DMS153 treated with DMSO at 0.1 percent for 48 hours (cell line): ENCODE measurements at regions not wholly inside any gene's neighbourhood (a gene's known extent, or its start where the extent isn't known, plus 50 kb on each side); places are given as distances from the start of the nearest gene placed in this dataset.

Source experiments
- DNase-seq: peaks from one replicate; lab custom pipeline; 2025; ENCODE audit not compliant: unreplicated experiment; lab: John Stamatoyannopoulos, UW

DNA sequence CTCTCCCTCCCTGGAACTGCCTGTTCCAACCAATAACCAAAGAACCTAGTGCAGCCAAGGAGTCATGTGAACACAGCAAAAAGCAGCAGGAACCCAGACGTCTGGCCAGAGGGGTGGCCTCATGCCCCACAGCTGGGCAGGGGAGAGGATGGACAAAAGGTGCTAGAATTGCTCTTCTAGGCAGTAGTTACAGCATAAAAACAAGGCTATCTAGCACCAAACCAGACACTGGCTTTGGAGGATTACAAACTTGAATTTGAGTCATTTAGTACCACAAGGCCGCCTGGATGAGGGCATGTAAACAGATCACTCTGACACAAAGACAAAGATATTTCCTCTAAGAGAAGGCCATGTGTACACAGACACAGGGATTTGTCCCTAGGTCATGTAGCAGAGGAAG lies 423.3 kb upstream of the MAF start:
- no peak for DNase-seq

- DNase-seq: no peak
Measured at GRCh38 chr16:80019395-80019794, 418.9 kb upstream of the MAF start.

DNA sequence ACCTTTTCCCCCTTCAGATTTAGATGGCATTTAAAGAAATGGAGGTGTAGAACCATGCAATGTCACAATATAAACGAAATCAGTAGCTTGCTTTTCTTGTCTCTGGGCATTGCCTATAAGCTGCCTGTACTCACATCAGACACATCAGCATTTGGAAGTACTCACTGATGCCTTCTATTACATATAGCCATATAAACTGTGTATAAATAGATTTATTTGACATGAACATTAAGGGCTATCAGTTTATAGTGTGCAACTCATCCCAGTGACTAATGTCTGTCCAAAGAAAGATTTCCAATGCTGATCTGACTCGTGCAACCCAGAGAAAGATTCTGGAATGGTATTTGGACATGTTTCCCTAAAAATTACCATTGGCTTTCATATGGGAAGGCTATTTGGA lies 417.9 kb upstream of the MAF start:
- no peak for DNase-seq

- no peak for DNase-seq
Measured at GRCh38 chr16:80016731-80017326, 416.3 kb upstream of the MAF start.

DNA sequence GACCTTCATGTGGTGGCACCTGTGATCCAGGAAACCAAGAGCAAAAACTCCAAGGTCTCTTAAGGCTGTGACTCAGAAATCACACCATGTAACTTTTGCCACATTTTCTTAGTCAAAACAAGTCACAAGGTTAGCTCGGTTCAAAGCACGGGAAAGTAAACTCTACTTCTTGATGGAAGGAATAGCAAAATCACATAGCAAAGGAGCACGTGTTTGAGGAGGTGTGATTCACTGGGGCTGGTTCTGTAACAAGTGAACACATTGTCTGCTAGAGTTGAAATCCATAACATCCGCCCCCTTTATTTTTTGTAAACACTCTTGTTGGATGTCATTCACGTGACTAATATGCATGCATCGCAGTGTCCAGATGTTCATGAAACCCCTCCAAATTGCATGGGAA lies 415.0 kb upstream of the MAF start:
- DNase-seq: no peak

DNA sequence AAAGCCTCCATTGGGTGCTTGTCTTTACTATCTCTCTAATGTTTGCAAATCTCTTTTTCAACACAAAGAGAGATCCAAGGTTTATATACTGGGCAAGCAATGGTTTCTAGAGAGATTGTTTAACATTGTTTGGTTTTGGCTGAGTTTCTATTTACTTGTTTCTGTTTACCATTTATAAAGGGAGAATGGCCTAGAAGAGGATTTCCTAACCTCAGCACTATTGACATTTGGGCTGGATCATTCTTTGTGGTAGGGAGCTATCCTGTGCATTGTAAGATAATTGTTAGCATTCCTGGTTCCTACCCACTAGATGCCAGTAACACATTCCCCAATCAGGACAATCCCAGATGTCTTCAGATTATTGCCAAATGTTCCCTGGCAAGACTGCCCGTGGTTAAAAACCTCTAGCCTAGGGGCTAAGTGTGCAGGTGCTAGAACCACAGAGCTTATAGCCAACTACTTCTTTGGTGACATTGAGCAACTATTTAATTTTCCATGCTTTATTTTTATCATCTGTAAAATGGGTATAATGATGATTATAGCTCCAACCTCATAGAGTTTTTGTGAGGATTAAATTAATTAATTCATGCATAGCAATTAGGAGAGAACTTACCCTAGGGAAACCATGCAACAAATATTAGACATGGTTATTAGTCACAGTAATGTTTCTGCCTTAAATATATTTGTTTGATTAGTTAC lies 413.9 kb upstream of the MAF start:
- DNase-seq: no peak

DNA sequence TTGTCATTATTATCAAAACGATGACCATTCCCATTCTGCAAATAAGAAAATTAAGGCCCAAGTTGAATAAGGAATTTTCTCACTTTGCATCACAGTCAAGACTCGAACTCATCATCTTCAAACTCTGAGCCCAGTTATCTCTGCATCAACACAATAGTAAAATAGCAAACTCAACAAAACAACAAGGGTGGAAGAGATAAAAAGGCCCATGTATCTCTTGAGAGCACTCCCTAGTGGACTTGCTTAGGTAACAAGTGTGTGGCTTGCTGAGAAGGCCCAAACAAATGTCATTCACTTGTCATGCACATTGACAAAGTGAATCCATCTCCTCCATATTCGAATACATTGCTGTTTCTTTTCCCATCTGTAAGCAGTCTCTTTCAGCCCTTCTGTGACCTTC lies 412.0 kb upstream of the MAF start:
- DNase-seq: no peak

DNA sequence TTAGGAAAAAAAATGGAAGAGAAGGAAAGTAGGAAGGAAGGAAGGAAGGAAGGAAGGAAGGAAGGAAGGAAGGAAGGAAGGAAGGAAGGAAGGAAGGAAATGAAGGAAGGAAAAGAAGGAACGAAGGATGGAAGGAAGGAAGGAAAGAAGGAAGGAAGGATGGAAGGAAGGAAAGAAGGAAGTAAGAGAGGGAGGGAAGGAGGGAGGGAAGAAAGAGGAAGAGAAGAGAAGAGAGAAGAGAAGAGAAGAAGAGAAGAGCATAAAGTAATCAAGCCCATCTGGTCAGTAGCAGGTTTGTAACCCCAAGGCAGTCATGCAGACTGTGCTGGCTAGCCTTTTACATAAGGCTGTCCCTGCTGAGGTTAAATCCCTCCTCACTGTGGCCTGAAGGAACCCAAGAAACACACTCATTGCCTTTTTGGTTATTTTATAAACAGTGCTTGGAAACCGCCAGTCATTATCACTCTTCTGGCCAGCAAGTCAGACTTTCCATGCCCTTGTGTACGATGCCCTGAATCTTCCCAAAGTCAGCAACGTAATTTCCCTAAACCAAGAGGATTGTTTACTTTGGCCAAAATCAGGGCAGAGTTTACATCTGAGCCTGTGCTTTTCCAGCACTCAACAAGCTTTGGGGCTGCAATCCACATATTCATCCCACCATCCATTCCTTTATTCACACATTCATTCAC lies 409.6 kb upstream of the MAF start:
- DNase-seq: no peak

GRCh38 chr16:80008857-80009256 lies 408.3 kb upstream of the MAF start:
- no peak for DNase-seq

DNA sequence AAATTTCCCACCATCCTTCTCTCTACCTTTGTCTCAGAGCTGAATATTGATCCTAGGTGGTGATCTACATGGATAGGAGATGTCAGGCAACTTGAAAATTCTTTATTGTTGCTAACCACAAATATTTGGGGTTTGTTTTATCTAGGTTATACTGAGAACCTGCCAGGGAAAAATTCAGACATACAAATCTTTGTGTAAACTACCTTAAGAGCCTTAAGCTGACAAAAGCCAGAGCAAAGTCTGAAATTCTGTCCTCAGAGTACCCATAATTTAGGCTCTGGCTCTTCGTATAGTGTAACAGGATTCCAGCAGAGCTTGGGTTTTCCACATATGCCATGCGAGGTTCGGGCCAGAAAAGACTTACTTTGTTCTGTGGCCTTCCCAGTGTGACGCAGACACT lies 406.7 kb upstream of the MAF start:
- no peak for DNase-seq

- no peak for DNase-seq
Measured at GRCh38 chr16:80006241-80007215, 406.0 kb upstream of the MAF start.

GRCh38 chr16:80004113-80004512 lies 403.6 kb upstream of the MAF start:
- no peak for DNase-seq

DNA sequence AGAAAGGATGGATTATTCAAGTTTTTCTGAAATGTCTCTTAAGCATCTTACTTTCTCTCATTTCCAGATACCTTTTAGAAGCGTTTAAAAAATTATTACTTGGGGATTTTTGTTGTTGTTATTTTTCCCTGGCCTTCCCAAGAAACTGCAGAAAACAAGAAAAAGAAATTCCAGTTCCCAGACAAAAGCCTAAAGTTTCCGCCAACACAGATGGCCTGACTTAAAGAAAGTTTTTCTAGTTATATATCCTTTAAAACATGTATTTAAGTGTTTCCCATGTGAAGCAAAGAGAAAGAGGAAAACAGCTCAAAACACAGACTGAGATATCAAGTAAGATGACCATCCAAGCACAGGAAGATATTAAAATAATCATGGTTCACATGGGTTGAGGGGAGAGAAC lies 401.7 kb upstream of the MAF start:
- no peak for DNase-seq

GRCh38 chr16:79998143-79998542 lies 397.6 kb upstream of the MAF start:
- DNase-seq: no peak

- DNase-seq: no peak
Measured at GRCh38 chr16:79997257-79997656, 396.7 kb upstream of the MAF start.

- DNase-seq: no peak
Measured at GRCh38 chr16:79996321-79996720, 395.8 kb upstream of the MAF start.

DNA sequence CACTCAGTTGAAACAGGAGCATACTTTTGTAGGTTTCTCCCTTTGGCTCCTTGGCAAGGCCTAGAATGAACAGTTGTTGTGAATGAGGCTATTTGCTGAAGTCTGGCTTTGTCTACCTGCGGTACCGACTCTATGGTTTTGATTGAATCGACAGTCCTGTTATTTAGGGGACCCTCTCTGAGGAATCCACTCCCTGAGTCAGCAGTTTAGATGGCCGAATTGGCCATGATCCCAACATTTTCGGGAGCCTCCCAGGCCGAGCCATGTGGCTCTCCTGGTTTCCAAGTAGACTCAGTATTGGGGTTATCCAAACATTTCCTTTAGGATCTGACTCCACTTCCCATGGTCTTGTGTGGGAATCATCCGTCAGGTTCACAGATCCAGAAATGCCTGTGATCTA lies 394.8 kb upstream of the MAF start:
- DNase-seq: no peak

DNA sequence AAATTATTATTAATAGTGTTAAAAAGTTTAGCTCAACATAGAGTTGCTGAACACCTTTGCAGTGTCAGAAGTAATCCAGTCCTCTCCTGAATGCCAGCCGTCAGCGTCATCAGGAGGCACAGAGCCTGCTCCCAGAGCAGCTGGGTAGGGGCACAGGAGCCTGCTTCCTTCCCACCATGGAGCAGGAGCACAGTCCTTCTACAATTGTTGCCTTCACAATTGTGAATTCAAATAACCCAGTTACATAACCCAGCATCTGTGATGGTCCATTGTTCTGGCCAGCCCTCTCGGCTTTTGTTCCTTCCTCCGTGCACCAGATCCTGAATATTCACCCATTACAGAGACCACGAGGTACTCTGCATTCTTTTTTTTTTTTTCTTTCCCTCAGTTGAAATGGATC lies 393.9 kb upstream of the MAF start:
- DNase-seq: no peak

DNA sequence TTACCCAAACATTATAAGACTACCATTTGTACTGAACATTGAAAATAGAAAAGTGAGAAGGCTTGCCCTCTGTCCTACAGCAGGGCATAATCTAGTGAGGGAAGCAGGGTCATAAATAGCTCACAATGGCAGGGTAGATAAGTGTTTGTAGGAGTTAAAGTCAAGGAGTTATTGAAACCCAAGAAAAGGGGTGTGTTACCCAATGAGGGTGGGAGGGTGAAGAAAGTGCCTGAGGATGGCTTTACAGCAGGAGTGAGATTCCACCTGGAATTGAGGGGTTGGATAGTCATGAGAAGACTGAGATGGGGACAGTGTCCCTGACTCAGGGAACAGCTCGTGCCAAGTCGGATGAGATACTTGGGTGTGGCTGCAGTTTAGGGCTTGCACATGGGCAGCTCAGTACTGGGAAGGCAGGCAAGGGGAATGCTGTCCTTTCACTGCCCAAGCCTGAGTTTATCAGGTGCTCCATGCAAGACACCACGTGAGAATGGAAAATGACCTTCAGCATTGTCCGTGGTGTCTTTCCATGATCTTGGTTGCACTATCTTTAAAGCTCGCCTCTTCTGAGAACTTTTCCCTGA lies 393.2 kb upstream of the MAF start:
- DNase-seq: no peak

- DNase-seq: no peak
Measured at GRCh38 chr16:79991969-79992368, 391.4 kb upstream of the MAF start.

DNA sequence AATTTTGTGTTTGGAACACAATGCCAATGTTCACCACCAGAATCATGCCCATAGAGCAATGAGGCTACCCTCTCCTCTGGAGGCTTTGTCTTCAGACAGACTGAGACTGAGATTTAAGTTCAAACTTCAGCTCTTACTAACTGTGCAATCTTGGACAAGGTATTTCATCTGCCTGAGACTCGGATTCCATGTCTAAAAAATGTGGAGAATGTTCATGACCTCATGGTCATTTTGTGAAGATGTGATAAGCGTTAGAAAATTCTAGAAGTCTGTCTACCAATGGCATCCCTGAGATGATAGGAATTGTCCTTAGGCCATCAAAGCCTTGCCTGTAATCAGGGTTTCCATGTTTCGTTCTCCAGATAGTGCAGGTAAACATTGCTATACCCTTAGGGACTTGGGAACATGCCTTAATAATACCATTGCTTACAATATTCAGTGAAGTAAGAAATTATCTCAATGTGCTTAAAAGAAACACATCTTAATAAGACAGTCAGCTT lies 388.2 kb upstream of the MAF start:
- DNase-seq: no peak
